ENCODE measurements at regions not wholly inside any gene's neighbourhood (a gene's known extent, or its start where the extent isn't known, plus 50 kb on each side); places are given as distances from the start of the nearest gene placed in this dataset.

DNA sequence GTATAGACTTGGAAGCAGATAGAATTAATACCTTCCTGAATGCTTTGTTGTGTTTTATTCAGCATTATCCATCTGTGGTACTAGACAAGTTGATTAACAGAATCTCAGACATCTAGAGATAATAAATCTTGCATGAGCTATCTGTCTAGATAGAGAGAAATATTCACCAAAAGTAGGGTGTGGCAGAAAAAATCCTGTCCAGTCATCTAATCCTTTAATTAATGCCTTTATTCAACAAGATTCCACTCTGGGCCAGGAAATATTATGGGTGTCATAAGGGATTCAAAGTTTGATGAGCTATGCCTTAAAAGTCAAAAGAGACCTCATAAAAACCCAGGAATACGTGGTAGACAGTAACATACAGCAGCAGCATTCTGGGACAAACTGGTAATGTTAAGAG, 601.2 kb downstream of the LMO4 start:
- H3K9me3 ChIP-seq (ENCODE audit: insufficient read depth, low read depth, low read length) = no peaks in the 10 kb centered on the region
- Mint-ChIP-seq H3K27ac (ENCODE audit: unreplicated experiment) (no peak overlapping the region), H3K27me3 (ENCODE audit: low read depth, unreplicated experiment) (no peaks in the 10 kb centered on the region), H3K9me3 (ENCODE audit: unreplicated experiment) (no peaks in the 10 kb centered on the region), H3K36me3 (ENCODE audit: low read depth, unreplicated experiment) (no peaks in the 10 kb centered on the region), H3K4me3 (ENCODE audit: unreplicated experiment) (no peak overlapping the region), H3K4me1 (ENCODE audit: low read depth, unreplicated experiment) (peaks cover 3% of the 10 kb centered on the region)
- H3K79me2 ChIP-seq (ENCODE audit: insufficient read depth, low read length) = no peaks in the 10 kb centered on the region
- no peak overlapping the region for H2AFZ ChIP-seq (ENCODE audit: low read depth, low read length)
- H3K4me3 ChIP-seq (ENCODE audit: insufficient read depth, low read depth, low read length) = no peak overlapping the region
- H3K27ac ChIP-seq (ENCODE audit: low read depth, low read length) = no peak overlapping the region
- H4K20me1 ChIP-seq (ENCODE audit: insufficient read depth, low read length) = no peaks in the 10 kb centered on the region
- no peak for DNase-seq (ENCODE audit: low read depth)
- TF ChIP-seq EZH2 (IDR thresholded peaks at IDR 0.05; ENCODE audit: insufficient read depth, low read length) = no peak
- TF ChIP-seq, protein P1, sequence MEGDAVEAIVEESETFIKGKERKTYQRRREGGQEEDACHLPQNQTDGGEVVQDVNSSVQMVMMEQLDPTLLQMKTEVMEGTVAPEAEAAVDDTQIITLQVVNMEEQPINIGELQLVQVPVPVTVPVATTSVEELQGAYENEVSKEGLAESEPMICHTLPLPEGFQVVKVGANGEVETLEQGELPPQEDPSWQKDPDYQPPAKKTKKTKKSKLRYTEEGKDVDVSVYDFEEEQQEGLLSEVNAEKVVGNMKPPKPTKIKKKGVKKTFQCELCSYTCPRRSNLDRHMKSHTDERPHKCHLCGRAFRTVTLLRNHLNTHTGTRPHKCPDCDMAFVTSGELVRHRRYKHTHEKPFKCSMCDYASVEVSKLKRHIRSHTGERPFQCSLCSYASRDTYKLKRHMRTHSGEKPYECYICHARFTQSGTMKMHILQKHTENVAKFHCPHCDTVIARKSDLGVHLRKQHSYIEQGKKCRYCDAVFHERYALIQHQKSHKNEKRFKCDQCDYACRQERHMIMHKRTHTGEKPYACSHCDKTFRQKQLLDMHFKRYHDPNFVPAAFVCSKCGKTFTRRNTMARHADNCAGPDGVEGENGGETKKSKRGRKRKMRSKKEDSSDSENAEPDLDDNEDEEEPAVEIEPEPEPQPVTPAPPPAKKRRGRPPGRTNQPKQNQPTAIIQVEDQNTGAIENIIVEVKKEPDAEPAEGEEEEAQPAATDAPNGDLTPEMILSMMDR (IDR thresholded peaks at IDR 0.05; ENCODE audit: insufficient read depth, low read depth, low read length) = no peak
- FAIRE-seq = no peak
- H3K4me2 ChIP-seq (ENCODE audit: low read length) = no peak overlapping the region
- no peaks in the 10 kb centered on the region for H3K27me3 ChIP-seq (ENCODE audit: insufficient read depth, low read length)
- no peaks in the 10 kb centered on the region for H3K4me1 ChIP-seq (ENCODE audit: insufficient read depth, low read length)
- H3K9ac ChIP-seq (ENCODE audit: low read length) = no peak overlapping the region
- no peaks in the 10 kb centered on the region for H3K36me3 ChIP-seq (ENCODE audit: insufficient read depth, low read length)

GRCh38 chr1:87930796-87931195, 602.1 kb downstream of the LMO4 start:
- TF ChIP-seq EZH2 (IDR thresholded peaks at IDR 0.05; ENCODE audit: insufficient read depth, low read length) = no peak
- TF ChIP-seq, protein P1 (IDR thresholded peaks at IDR 0.05; ENCODE audit: insufficient read depth, low read depth, low read length) = no peak
- no peaks in the 10 kb centered on the region for H3K36me3 Mint-ChIP-seq (ENCODE audit: low read depth, unreplicated experiment)
- H3K4me3 Mint-ChIP-seq (ENCODE audit: unreplicated experiment) = no peak overlapping the region

GRCh38 chr1:87933171-87933570, 604.5 kb downstream of the LMO4 start:
- DNase-seq (ENCODE audit: low read depth) = no peak
- H3K27me3 ChIP-seq (ENCODE audit: insufficient read depth, low read length) = no peaks in the 10 kb centered on the region
- no peaks in the 10 kb centered on the region for H3K9me3 ChIP-seq (ENCODE audit: insufficient read depth, low read depth, low read length)
- H3K27me3 Mint-ChIP-seq (ENCODE audit: low read depth, unreplicated experiment) = no peaks in the 10 kb centered on the region
- H3K4me2 ChIP-seq (ENCODE audit: low read length) = no peak overlapping the region
- no peaks in the 10 kb centered on the region for H3K36me3 ChIP-seq (ENCODE audit: insufficient read depth, low read length)
- FAIRE-seq = no peak
- H3K4me3 Mint-ChIP-seq (ENCODE audit: unreplicated experiment) = no peak overlapping the region
- TF ChIP-seq, protein P1 (IDR thresholded peaks at IDR 0.05; ENCODE audit: insufficient read depth, low read depth, low read length) = no peak
- TF ChIP-seq EZH2 (IDR thresholded peaks at IDR 0.05; ENCODE audit: insufficient read depth, low read length) = no peak
- no peaks in the 10 kb centered on the region for H4K20me1 ChIP-seq (ENCODE audit: insufficient read depth, low read length)
- no peak overlapping the region for H3K27ac Mint-ChIP-seq (ENCODE audit: unreplicated experiment)
- H3K4me3 ChIP-seq (ENCODE audit: insufficient read depth, low read depth, low read length) = no peak overlapping the region
- no peak overlapping the region for H2AFZ ChIP-seq (ENCODE audit: low read depth, low read length)
- no peaks in the 10 kb centered on the region for H3K36me3 Mint-ChIP-seq (ENCODE audit: low read depth, unreplicated experiment)
- H3K27ac ChIP-seq (ENCODE audit: low read depth, low read length) = no peak overlapping the region
- H3K4me1 ChIP-seq (ENCODE audit: insufficient read depth, low read length) = no peaks in the 10 kb centered on the region
- no peaks in the 10 kb centered on the region for H3K79me2 ChIP-seq (ENCODE audit: insufficient read depth, low read length)
- no peak overlapping the region for H3K9ac ChIP-seq (ENCODE audit: low read length)
- H3K9me3 Mint-ChIP-seq (ENCODE audit: unreplicated experiment) = no peaks in the 10 kb centered on the region
- no peaks in the 10 kb centered on the region for H3K4me1 Mint-ChIP-seq (ENCODE audit: low read depth, unreplicated experiment)

More at GRCh38 chr1:87930796-87931195, 602.1 kb downstream of the LMO4 start:
- Histone ChIP-seq H3K79me2 (ENCODE audit: insufficient read depth, low read length) (no peaks in the 10 kb centered on the region), H3K4me3 (ENCODE audit: insufficient read depth, low read depth, low read length) (no peak overlapping the region), H3K36me3 (ENCODE audit: insufficient read depth, low read length) (no peaks in the 10 kb centered on the region), H3K4me1 (ENCODE audit: insufficient read depth, low read length) (no peaks in the 10 kb centered on the region), H3K9me3 (ENCODE audit: insufficient read depth, low read depth, low read length) (no peaks in the 10 kb centered on the region), H3K27me3 (ENCODE audit: insufficient read depth, low read length) (no peaks in the 10 kb centered on the region), H3K27ac (ENCODE audit: low read depth, low read length) (no peak overlapping the region), H3K9ac (ENCODE audit: low read length) (no peak overlapping the region), H2AFZ (ENCODE audit: low read depth, low read length) (no peak overlapping the region), H3K4me2 (ENCODE audit: low read length) (no peak overlapping the region), H4K20me1 (ENCODE audit: insufficient read depth, low read length) (no peaks in the 10 kb centered on the region)
- FAIRE-seq (no peak), DNase-seq (ENCODE audit: low read depth) (no peak)
- Mint-ChIP-seq H3K27ac (ENCODE audit: unreplicated experiment) (no peak overlapping the region), H3K27me3 (ENCODE audit: low read depth, unreplicated experiment) (no peaks in the 10 kb centered on the region), H3K9me3 (ENCODE audit: unreplicated experiment) (no peaks in the 10 kb centered on the region), H3K4me1 (ENCODE audit: low read depth, unreplicated experiment) (peaks cover 3% of the 10 kb centered on the region)
